ENCODE measurements at regions not wholly inside any gene's neighbourhood (a gene's known extent, or its start where the extent isn't known, plus 50 kb on each side); places are given as distances from the start of the nearest gene placed in this dataset.

- Histone ChIP-seq H3K27ac (ENCODE audit: low read length) (no peak overlapping the region), H3F3A (ENCODE audit: low read length, unreplicated experiment) (no peaks in the 10 kb centered on the region), H3K4me1 (ENCODE audit: insufficient read depth, low read length) (peaks cover 4% of the 10 kb centered on the region; the same call in 1 of the 2 replicates), H3K4me3 (ENCODE audit: low read length) (no peak overlapping the region), H4K20me1 (ENCODE audit: low read length) (no peaks in the 10 kb centered on the region), H3K9me3 (ENCODE audit: low read length) (no peaks in the 10 kb centered on the region), H2AFZ (ENCODE audit: low read length) (no peak overlapping the region), H3K79me2 (ENCODE audit: low read length) (no peaks in the 10 kb centered on the region), H3K4me2 (ENCODE audit: low read length) (no peak overlapping the region), H3K9ac (ENCODE audit: low read length) (no peak overlapping the region), H3K27me3 (ENCODE audit: low read length) (no peaks in the 10 kb centered on the region), H3K36me3 (ENCODE audit: low read depth, low read length) (no peaks in the 10 kb centered on the region), H3K9me2 (replicated peaks; ENCODE audit: low read length) (no peaks in the 10 kb centered on the region)
- no TSS peak for BruUV-seq (replicated peaks)
- no peak for DNase-seq
- intact Hi-C loops (cut with micrococcal nuclease): no loop called here
- ChIA-PET CTCF (no interaction called here), POLR2A (ENCODE audit: unreplicated experiment) (no interaction called here)
- peak; percentile 54 for ATAC-seq
- TF ChIP-seq EZH2 (IDR thresholded peaks at IDR 0.05; ENCODE audit: low read length, unreplicated experiment) (no peak), CTCF (conservative IDR thresholded peaks at IDR 0.05; ENCODE audit: low read depth, low read length) (no peak), EZH2phosphoT487 (IDR thresholded peaks at IDR 0.05; ENCODE audit: borderline replicate concordance, low read length) (no peak)
Observed at GRCh38 chr7:101729241-101729883, 88.1 kb upstream of the CUX1 start.

- ATAC-seq: no peak
- no TSS peak for BruUV-seq (replicated peaks)
- CTCF ChIA-PET: no interaction called here
Observed at GRCh38 chr7:101731502-101732084, 85.8 kb upstream of the CUX1 start.

More at GRCh38 chr7:101731502-101732084, 85.8 kb upstream of the CUX1 start:
- no peaks in the 10 kb centered on the region for H3K9me2 ChIP-seq (replicated peaks; ENCODE audit: low read length)
- H3K27me3 ChIP-seq (ENCODE audit: low read length): no peaks in the 10 kb centered on the region
- H3K27ac ChIP-seq (ENCODE audit: low read length): no peak overlapping the region
- intact Hi-C loops (cut with micrococcal nuclease): no loop called here
- no peaks in the 10 kb centered on the region for H3K36me3 ChIP-seq (ENCODE audit: low read depth, low read length)
- TF ChIP-seq EZH2 (IDR thresholded peaks at IDR 0.05; ENCODE audit: low read length, unreplicated experiment) (no peak), EZH2phosphoT487 (IDR thresholded peaks at IDR 0.05; ENCODE audit: borderline replicate concordance, low read length) (no peak), CTCF (conservative IDR thresholded peaks at IDR 0.05; ENCODE audit: low read depth, low read length) (no peak)
- no peak overlapping the region for H3K4me2 ChIP-seq (ENCODE audit: low read length)
- no peak overlapping the region for H3K9ac ChIP-seq (ENCODE audit: low read length)
- H2AFZ ChIP-seq (ENCODE audit: low read length): no peak overlapping the region
- no peaks in the 10 kb centered on the region for H3K9me3 ChIP-seq (ENCODE audit: low read length)
- H4K20me1 ChIP-seq (ENCODE audit: low read length): no peaks in the 10 kb centered on the region
- DNase-seq: no peak
- POLR2A ChIA-PET (ENCODE audit: unreplicated experiment): interaction anchor here (0.5 kb wide), 2 partner anchors 50 to 410 kb away, joined by 3 to 12 read pairs; no protein-coding TSS in a partner anchor
- H3F3A ChIP-seq (ENCODE audit: low read length, unreplicated experiment): no peaks in the 10 kb centered on the region
- no peaks in the 10 kb centered on the region for H3K79me2 ChIP-seq (ENCODE audit: low read length)
- H3K4me1 ChIP-seq (ENCODE audit: insufficient read depth, low read length): peaks cover 4% of the 10 kb centered on the region; the same call in 1 of the 2 replicates
- no peak overlapping the region for H3K4me3 ChIP-seq (ENCODE audit: low read length)
